Heart right ventricle (tissue), 16 donors: ENCODE measurements at regions not wholly inside any gene's neighbourhood (a gene's known extent, or its start where the extent isn't known, plus 50 kb on each side); places are given as distances from the start of the nearest gene placed in this dataset.

Source experiments
- ATAC-seq, 8 donors: fragments of 200-7000 bp; cut with Tn5 transposase; one replicate each; pipeline ENCODE4 v1.9.1; 2020; ENCODE audit warnings: mild to moderate bottlenecking in 8 of 8, moderate library complexity in 8 of 8, moderate number of reproducible peaks in 1 of 8
- DNase-seq, 2 donors: peaks; one replicate each; pipeline ENCODE4 v3.0.0-alpha.2; 2020
- H3K27ac ChIP-seq, 10 donors: fragments of 200-600 bp; sonication (generic) in 2 of 10; one replicate each; pipeline versions ENCODE4 v1.5.0 to v1.8.0; 2020 to 2022; ENCODE audit warnings: mild to moderate bottlenecking in 3 of 10
- H3K27me3 ChIP-seq, 7 donors: fragments of 200-600 bp; one replicate each; pipeline ENCODE4 v1.8.0; 2021 to 2022; ENCODE audit warnings: mild to moderate bottlenecking in 2 of 7
- H3K36me3 ChIP-seq, 9 donors: fragments of 200-600 bp; sonication (generic) in 1 of 9; one replicate each; pipeline versions ENCODE4 v1.5.0 to v1.8.0; 2020 to 2022; ENCODE audit warnings: mild to moderate bottlenecking in 2 of 9
- H3K4me1 ChIP-seq, 9 donors: fragments of 200-600 bp; sonication (generic) in 1 of 9; one replicate each; pipeline versions ENCODE4 v1.5.0 to v1.8.0; 2020 to 2022; ENCODE audit warnings: mild to moderate bottlenecking in 4 of 9
- H3K4me3 ChIP-seq, 10 donors: fragments of 200-600 bp; sonication (generic) in 2 of 10; one replicate each; pipeline versions ENCODE4 v1.5.0 to v1.8.0; 2020 to 2022; ENCODE audit warnings: mild to moderate bottlenecking in 7 of 10, moderate library complexity in 2 of 10
- H3K9me3 ChIP-seq, 11 donors: fragments of 200-600 bp in 10 of 11; sonication (generic) in 2 of 11; one replicate each; pipeline versions ENCODE4 v1.5.0 to v1.8.0; 2013 to 2022; ENCODE audit warnings: mild to moderate bottlenecking in 2 of 11, control low read depth in 1 of 11, moderate library complexity in 1 of 11
- WGBS, 2 donors: extraction: QIAGEN DNeasy Blood & Tissue Kit; methylation state at CpG; one replicate each; pipeline ENCODE4 v1.1.7; 2013; ENCODE audit warnings: inconsistent platforms in 1 of 2; 5-methylcytosine and 5-hydroxymethylcytosine counted together
- intact Hi-C, 10 donors: fragments of 100-400 bp; cut with DNase I; formaldehyde crosslinking; loops; one replicate each; pipeline versions ENCODE4 v1.11.1 to v1.14.2; 2022
- TF ChIP-seq, protein P1 (sequence below), 9 donors: fragments of 200-600 bp; sonication (generic) in 2 of 9; IDR thresholded peaks; one replicate each; pipeline versions ENCODE4 v1.5.0 to v1.8.0; 2021 to 2022; ENCODE audit warnings: antibody characterized with exemption in 9 of 9, mild to moderate bottlenecking in 5 of 9, moderate library complexity in 1 of 9
- donor health status: Arrhythmogenic right ventricular cardiomyopathy.
- donor health status: ischemic (EF 13 %, LVEDD 7.1; RV severe dilation, severe dysfunction).
- donor health status: healthy with polysubstance abuse.
- donor health status: DM: no; HTN: yes; CAD: no.
- donor health status: DM: no; HTN: no; CAD: no.
- donor health status: ischemic (EF 25% LVEDD 6.9; RV normal size, moderate dysfunction).
- donor health status: ischemic (EF 25% LVEDD 5.7; RV mildly dilated, moderate dysfunction).
- donor health status: healthy.
- donor health status: DM: yes; HTN: yes; CAD: no.
- donor health status: Ischemic cardiomyopathy.
- donor health status: ischemic (EF 35%, LVEDD 5.7; RV mildly dilated, moderate dysfunction).
- donor health status: nonischemic (EF 11% LVEDD 7.7; RV severe dilation, severe dysfunction).
- donor health status: DM: yes; HTN: yes; CAD: no.
- donor health status: PGD.
- donor health status: ischemic (EF 29% LVEDD 5.4; RV normal size, mild dysfunction).
- donor health status: nonischemic (EF 23%, LVEDD 6.1; RV moderate dilation, normal function).

DNA sequence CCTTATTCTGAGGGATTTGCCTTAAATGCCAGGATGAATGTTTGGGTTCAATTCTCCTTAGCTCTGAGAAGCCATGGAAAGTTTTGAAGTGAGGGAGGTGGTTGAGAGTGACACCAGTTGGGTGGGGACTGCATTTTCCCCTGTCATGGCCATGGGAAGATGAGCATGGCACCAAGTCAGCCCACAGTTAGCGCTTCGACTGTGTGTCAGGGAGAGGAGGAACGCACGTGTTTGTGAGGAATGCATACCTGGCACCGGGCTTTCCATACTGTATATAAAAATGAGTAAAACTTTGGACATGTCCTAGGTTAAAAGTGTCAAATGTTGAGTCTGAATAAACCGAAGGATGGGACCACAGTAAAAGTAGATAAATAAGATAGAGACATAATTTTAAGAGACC lies 187.5 kb upstream of the KL start:
- Histone ChIP-seq H3K36me3 (no peaks in the 10 kb centered on the region), H3K27me3 (no peaks in the 10 kb centered on the region), H3K27ac (no peak overlapping the region), H3K4me3 (no peak overlapping the region), H3K4me1 (no peaks in the 10 kb centered on the region), H3K9me3 (peaks cover 0 to 10% (median 0%) of the 10 kb centered on the region in 11 donors)
- DNase-seq (no peak), ATAC-seq (no peak)
- TF ChIP-seq, protein P1, sequence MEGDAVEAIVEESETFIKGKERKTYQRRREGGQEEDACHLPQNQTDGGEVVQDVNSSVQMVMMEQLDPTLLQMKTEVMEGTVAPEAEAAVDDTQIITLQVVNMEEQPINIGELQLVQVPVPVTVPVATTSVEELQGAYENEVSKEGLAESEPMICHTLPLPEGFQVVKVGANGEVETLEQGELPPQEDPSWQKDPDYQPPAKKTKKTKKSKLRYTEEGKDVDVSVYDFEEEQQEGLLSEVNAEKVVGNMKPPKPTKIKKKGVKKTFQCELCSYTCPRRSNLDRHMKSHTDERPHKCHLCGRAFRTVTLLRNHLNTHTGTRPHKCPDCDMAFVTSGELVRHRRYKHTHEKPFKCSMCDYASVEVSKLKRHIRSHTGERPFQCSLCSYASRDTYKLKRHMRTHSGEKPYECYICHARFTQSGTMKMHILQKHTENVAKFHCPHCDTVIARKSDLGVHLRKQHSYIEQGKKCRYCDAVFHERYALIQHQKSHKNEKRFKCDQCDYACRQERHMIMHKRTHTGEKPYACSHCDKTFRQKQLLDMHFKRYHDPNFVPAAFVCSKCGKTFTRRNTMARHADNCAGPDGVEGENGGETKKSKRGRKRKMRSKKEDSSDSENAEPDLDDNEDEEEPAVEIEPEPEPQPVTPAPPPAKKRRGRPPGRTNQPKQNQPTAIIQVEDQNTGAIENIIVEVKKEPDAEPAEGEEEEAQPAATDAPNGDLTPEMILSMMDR (IDR thresholded peaks at IDR 0.05), result no peak
- WGBS, 2 donors, result 95% methylated on average over 6 of the region's 6 CpGs
- intact Hi-C loops, result no loop called here

DNA sequence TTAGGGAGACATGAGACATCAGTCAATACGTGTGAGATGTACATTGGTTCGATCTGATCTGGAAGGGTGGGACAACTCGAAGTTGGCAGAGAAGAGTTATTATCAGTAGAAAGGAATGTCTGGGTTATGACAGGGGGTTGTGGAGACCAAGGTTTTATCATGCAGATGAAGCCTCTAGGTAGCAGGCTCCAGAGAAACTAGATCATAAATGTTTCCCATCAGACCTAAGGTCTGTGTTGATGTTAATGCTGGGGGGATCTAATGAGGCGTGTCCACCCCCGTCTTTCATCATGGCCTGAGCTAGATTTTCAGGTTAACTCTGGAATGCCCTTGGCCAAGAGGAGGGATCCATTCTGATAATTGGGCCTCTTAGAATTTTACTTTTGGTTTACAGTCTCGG lies 187.0 kb upstream of the KL start:
- intact Hi-C loops, result no loop called here
- Histone ChIP-seq H3K4me1 (no peaks in the 10 kb centered on the region), H3K27me3 (no peaks in the 10 kb centered on the region), H3K27ac (no peak overlapping the region), H3K9me3 (peaks cover 0 to 16% (median 0%) of the 10 kb centered on the region in 11 donors), H3K36me3 (no peaks in the 10 kb centered on the region), H3K4me3 (no peak overlapping the region)
- TF ChIP-seq, protein P1 (IDR thresholded peaks at IDR 0.05), result no peak
- ATAC-seq (no peak), DNase-seq (no peak)
- 75 to 79% methylated on average over 6 of the region's 6 CpGs for WGBS, 2 donors

DNA sequence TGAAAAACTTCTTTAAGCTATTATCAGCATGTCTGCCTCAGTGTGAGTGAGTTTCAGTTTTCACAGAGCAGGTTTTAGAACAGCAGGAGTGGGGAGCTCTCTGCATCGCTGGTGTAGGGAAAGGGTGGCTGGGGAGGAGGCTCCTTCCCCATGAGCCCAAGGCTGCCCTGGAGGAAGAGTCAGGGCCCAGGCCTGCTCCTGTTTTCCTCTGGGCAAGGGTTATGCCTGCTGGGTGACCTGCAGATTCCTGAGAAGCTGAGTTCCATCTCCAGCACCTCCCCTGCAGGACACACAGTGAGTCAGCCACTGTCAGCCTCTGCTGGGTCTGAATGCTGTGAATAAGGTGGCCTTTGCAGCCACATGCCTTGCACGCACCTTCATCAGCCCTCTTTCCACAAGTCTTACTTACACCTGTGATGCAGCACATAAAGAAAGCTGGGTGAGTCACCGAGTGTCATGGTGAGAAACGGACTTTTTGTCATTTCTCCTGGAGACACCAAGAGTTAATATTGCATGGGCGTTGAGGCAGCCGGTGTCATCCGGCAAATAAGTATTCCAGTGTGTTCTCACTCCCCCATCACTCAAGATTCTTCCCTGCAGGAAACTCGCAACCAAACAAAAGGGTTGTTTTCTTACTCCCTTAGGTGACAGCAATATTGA lies 186.4 kb upstream of the KL start:
- Histone ChIP-seq H3K9me3 (peaks cover 0 to 21% (median 4%) of the 10 kb centered on the region in 11 donors), H3K4me1 (no peaks in the 10 kb centered on the region), H3K36me3 (no peaks in the 10 kb centered on the region), H3K27me3 (no peaks in the 10 kb centered on the region), H3K4me3 (no peak overlapping the region), H3K27ac (no peak overlapping the region)
- TF ChIP-seq, protein P1 (IDR thresholded peaks at IDR 0.05), result no peak
- intact Hi-C loops, result no loop called here
- DNase-seq (no peak), ATAC-seq (no peak)
- 83% methylated on average over 8 of the region's 8 CpGs for WGBS, 2 donors

DNA sequence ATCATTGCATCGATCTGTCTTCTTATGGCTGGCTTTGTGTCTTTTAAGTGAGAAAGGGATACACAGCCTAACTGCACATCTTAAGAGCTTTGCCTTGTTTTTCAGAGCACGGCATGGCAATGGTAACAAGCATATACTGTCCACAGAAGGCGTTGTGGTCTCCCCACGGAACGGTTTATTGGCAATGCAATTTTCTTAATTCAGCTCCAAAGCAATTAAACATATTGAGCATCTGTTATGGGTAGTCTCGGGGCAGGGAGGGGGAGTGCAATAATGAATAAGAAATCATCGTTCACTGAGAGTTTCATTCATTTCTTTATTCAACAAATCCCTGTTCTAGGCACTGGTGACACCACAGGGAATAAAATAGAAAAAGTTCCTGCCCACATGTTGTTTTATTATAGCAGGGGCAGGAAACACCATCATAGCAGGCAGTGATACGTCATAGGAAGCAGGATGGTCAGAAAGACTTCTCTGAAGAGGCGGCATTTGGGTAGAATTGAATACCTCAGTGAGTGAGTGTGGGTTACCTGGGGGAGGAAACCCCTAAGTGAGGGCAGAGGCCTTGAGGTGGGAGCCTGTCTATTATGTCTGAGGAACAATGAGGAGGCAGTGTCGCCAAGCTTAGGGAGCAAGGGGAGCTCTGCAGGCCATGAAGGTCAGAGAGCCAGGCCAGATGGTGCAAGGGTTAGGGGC lies 185.7 kb upstream of the KL start:
- H3K4me1 ChIP-seq, result no peaks in the 10 kb centered on the region
- no peak overlapping the region for H3K4me3 ChIP-seq
- TF ChIP-seq, protein P1 (IDR thresholded peaks at IDR 0.05), result no peak
- WGBS, 2 donors, result 90% methylated on average over 10 of the region's 10 CpGs
- no peak overlapping the region for H3K27ac ChIP-seq
- DNase-seq, result no peak
- peaks cover 0 to 25% (median 5%) of the 10 kb centered on the region in 11 donors for H3K9me3 ChIP-seq
- no peaks in the 10 kb centered on the region for H3K27me3 ChIP-seq
- no peak for ATAC-seq
- no peaks in the 10 kb centered on the region for H3K36me3 ChIP-seq
- intact Hi-C loops, result no loop called here
